K562 (cell line): ENCODE measurements at regions not wholly inside any gene's neighbourhood (a gene's known extent, or its start where the extent isn't known, plus 50 kb on each side); places are given as distances from the start of the nearest gene placed in this dataset.

ENCODE experiments used
- ATAC-seq: fragments of 200-7000 bp; cut with Tn5 transposase; 3 replicates; pipeline ENCODE4 v1.9.1; 2020; ENCODE audit warnings: moderate library complexity
- BruUV-seq: library from RNA; stranded (reverse); fragments of 400-500 nt; replicated peaks from 2 replicates; lab custom pipeline; 2021; lab: Mats Ljungman, UMichigan
- CTCF ChIA-PET: fragments of 300-600 bp; formaldehyde crosslinking; extraction: SDS; loops from one replicate; lab custom pipeline; 2021; ENCODE audit warnings: low intra/inter-chr PET ratio; lab: Yijun Ruan, JAX
- POLR2A ChIA-PET: fragments of 300-600, 350-650 bp; sonication (Branson Sonifier 250); formaldehyde crosslinking; extraction: SDS; loops from one replicate; lab custom pipeline; 2021; ENCODE audit warnings: antibody characterized with exemption, inconsistent platforms; lab: Yijun Ruan, JAX
- DNase-seq, 4 experiments: peaks; one replicate each; pipeline versions ENCODE4 v3.0.0 to v3.0.0-alpha.2; 2011 to 2018; ENCODE audit warnings: low spot score in 3 of 4, mixed read lengths in 3 of 4; ENCODE audit errors: extremely low read depth in 1 of 4
- FAIRE-seq: peaks from 2 replicates; lab custom pipeline; 2011; peaks lifted over from hg19 to GRCh38; lab: Jason Lieb, UNC
- H2AFZ ChIP-seq: 2 replicates; pipeline ENCODE4 v1.6.0; 2011; ENCODE audit warnings: low read depth, low read length, control low read depth, inconsistent platforms
- H3K27ac ChIP-seq: fragments of 200-600 bp; 3 replicates; pipeline ENCODE4 v1.8.0; 2011; ENCODE audit warnings: low read depth, mild to moderate bottlenecking, control low read depth, inconsistent platforms, low read length, moderate library complexity, mixed read lengths; ENCODE audit errors: extremely low read depth
- H3K27me3 ChIP-seq, 2 experiments: fragments of 300-600 bp in 1 of 2; 2 replicates in 1 of 2; 3 replicates in 1 of 2; pipeline versions ENCODE4 v1.6.0 to v1.8.0; 2011; ENCODE audit warnings: inconsistent platforms in 2 of 2, low read length in 2 of 2, mild to moderate bottlenecking in 1 of 2, mixed read lengths in 1 of 2, moderate library complexity in 1 of 2; ENCODE audit not compliant: control insufficient read depth in 2 of 2, insufficient read depth in 2 of 2
- H3K36me3 ChIP-seq: fragments of 300-600 bp; 3 replicates; pipeline ENCODE4 v1.8.0; 2011; ENCODE audit warnings: mild to moderate bottlenecking, low read length, inconsistent platforms; ENCODE audit not compliant: control insufficient read depth, insufficient read depth
- H3K4me1 ChIP-seq, 2 experiments: fragments of 200-600 bp in 1 of 2; replicated peaks in 1 of 2; 2 replicates in 1 of 2; 3 replicates in 1 of 2; pipeline versions ENCODE4 v1.5.1 to v1.8.0; 2011; ENCODE audit warnings: inconsistent platforms in 2 of 2, low read length in 2 of 2, mild to moderate bottlenecking in 1 of 2, mixed read lengths in 1 of 2, moderate library complexity in 1 of 2; ENCODE audit not compliant: control insufficient read depth in 2 of 2, insufficient read depth in 2 of 2
- H3K4me2 ChIP-seq: 2 replicates; pipeline ENCODE4 v1.6.1; 2011; ENCODE audit warnings: low read length, control low read depth, inconsistent platforms, mixed read lengths; ENCODE audit not compliant: insufficient read depth
- H3K4me3 ChIP-seq: fragments of 200-600 bp; sonication (generic), shearing (Covaris generic); 2 replicates; pipeline ENCODE4 v1.5.1; 2016; ENCODE audit warnings: control low read depth, inconsistent platforms
- H3K79me2 ChIP-seq: fragments of 200-600 bp; 3 replicates; pipeline ENCODE4 v1.8.0; 2011; ENCODE audit warnings: low read length, inconsistent platforms; ENCODE audit not compliant: control insufficient read depth, insufficient read depth
- H3K9ac ChIP-seq, 2 experiments: 2 replicates each; pipeline versions ENCODE4 v1.6.0 to v1.6.1; 2011; ENCODE audit warnings: low read depth in 2 of 2, low read length in 2 of 2, control low read depth in 1 of 2, inconsistent platforms in 1 of 2, mild to moderate bottlenecking in 1 of 2, mixed read lengths in 1 of 2; ENCODE audit not compliant: insufficient read depth in 1 of 2
- H3K9me1 ChIP-seq: one replicate; pipeline ENCODE4 v1.6.0; 2011; ENCODE audit warnings: inconsistent platforms, mild to moderate bottlenecking, low read length, moderate library complexity; ENCODE audit not compliant: control insufficient read depth, insufficient read depth
- H3K9me3 ChIP-seq: replicated peaks from 2 replicates; pipeline ENCODE4 v1.5.1; 2011; ENCODE audit warnings: low read depth, low read length, inconsistent platforms; ENCODE audit not compliant: control insufficient read depth, insufficient read depth
- H4K20me1 ChIP-seq: replicated peaks from 2 replicates; pipeline ENCODE4 v1.6.1; 2011; ENCODE audit warnings: low read length, inconsistent platforms, mixed read lengths; ENCODE audit not compliant: control insufficient read depth, insufficient read depth
- FOSL1 ChIP-seq: fragments of 200-800 bp; sonication (Bioruptor generic); conservative IDR thresholded peaks from 2 replicates; pipeline ENCODE4 v1.6.1; 2016; ENCODE audit warnings: missing genetic modification characterization, missing compliant biosample characterization
- NR1H2 ChIP-seq: sonication (generic); formaldehyde crosslinking; IDR thresholded peaks from 2 replicates; pipeline ENCODE4 v1.4.0; 2020; ENCODE audit warnings: mild to moderate bottlenecking, missing genetic modification reagents
- SAFB ChIP-seq: fragments of 200-400 bp; formaldehyde crosslinking; IDR thresholded peaks from 2 replicates; pipeline ENCODE4 v1.6.1; 2017; ENCODE audit warnings: low read depth, low read length, borderline replicate concordance
- SRF ChIP-seq, 2 experiments: fragments of 250-450, 450-650 bp in 1 of 2; sonication (Bioruptor Pico) in 1 of 2; sonication (generic) in 1 of 2; formaldehyde crosslinking; IDR thresholded peaks; 2 replicates each; pipeline versions ENCODE4 v1.5.0 to v1.5.1; 2020 to 2022; ENCODE audit warnings: mild to moderate bottlenecking in 1 of 2, missing genetic modification reagents in 1 of 2
- in situ Hi-C: fragments of 300-500 bp; cut with MboI; formaldehyde crosslinking; loops from 4 replicates; pipeline ENCODE4 v1.15.0; 2018; ENCODE audit warnings: inconsistent platforms, mixed read lengths
- intact Hi-C: fragments of 100-400 bp; cut with micrococcal nuclease; formaldehyde crosslinking; loops from 2 replicates; pipeline ENCODE4 v1.14.2; 2022

GRCh38 chr18:30908381-30908780 lies 134.2 kb downstream of the DSC3 start (continued):
- TF ChIP-seq SAFB, result no peak
- no peak for TF ChIP-seq NR1H2 (CRISPR knock-in tag)

- Histone ChIP-seq H3K9me3 (no peaks in the 10 kb centered on the region), H4K20me1 (no peaks in the 10 kb centered on the region), H2AFZ (no peak overlapping the region), H3K9me1 (no peaks in the 10 kb centered on the region), H3K4me1 (no peaks in the 10 kb centered on the region), H3K27ac (no peak overlapping the region), H3K27me3 (no peaks in the 10 kb centered on the region), H3K4me3 (no peak overlapping the region), H3K9ac (no peak overlapping the region), H3K4me2 (no peak overlapping the region), H3K36me3 (no peaks in the 10 kb centered on the region), H3K79me2 (no peaks in the 10 kb centered on the region)
- CTCF ChIA-PET, result no interaction called here
- BruUV-seq, result no TSS peak
- intact Hi-C loops, result no loop called here
- ATAC-seq, result peak; percentile 57
- TF ChIP-seq FOSL1, result peak; percentile 42; the same call in 1 of the 2 replicates
- TF ChIP-seq SRF (CRISPR knock-in tag; IDR thresholded peaks at IDR 0.05), result no peak
- in situ Hi-C loops, result no loop called here
- DNase-seq, result no peak
- POLR2A ChIA-PET, result no interaction called here
- FAIRE-seq, result no peak
Observed at GRCh38 chr18:30903566-30903965, 139.0 kb downstream of the DSC3 start.
